NCI-H1417 (cell line): ENCODE measurements at regions not wholly inside any gene's neighbourhood (a gene's known extent, or its start where the extent isn't known, plus 50 kb on each side); places are given as distances from the start of the nearest gene placed in this dataset.
"Not testable (repeated sequence)": the region's sequence is repeated elsewhere in the genome, so short reads cannot be mapped to it uniquely, and the experiment has no call there.

Source experiments
- DNase-seq, 3 experiments: peaks; one replicate each; lab custom pipeline; 2025; lab: John Stamatoyannopoulos, UW

GRCh38 chr9:100714372-100715099, 136.7 kb downstream of the CAVIN4 start:
- DNase-seq, result peak; percentile 49 to 88 (median 51)

DNA sequence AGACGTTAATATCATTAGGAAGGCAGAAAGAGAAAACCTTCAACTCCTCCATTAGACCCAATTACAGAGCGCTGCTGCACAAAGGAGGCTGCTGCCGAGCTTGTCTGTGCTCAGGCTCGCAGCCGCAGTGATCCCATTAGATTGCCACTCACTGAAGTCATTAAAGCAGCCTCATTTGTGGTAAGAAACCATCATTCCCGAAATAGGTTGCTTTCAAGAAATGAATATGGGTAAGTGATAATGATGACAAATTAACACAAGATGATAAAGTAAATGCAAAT, 137.2 kb downstream of the CAVIN4 start:
- no peak for DNase-seq

DNA sequence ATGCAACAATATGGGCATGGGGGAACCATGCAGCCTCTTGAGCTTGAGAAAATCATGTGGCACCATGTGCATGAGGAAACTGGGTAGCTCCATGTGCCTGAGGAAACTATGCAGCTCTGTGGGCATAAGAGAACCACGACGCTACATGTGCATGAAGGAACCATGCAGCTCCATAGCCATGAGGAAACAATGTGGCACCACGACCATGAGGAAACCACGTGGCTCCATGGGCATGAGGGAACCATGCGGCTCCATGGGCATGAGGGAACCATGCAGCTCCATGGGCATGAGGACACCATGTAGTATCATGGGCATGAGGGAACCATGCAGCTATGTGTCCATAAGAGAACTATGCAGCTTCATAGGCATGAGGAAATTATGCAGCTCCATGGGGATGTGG, 140.8 kb downstream of the CAVIN4 start:
- DNase-seq, result no peak

DNA sequence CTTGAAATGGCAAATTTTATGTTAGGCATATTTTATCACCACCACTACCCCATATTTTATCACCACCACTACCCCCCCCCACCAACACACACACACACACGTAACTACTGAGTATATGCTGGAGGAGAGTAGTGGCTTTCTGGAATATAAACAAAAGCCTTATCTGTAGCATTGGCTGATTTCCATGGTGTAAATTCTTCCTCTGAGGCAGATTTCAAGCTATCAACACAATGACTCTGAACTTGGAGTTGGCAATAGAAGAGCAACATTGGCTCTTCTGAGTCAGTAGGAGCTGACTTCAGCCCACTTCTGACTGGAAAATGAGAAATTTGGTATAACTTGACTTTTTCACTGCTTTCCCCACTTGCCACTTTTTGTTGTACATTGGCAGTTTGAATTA, 143.0 kb downstream of the CAVIN4 start:
- no peak for DNase-seq

- peak in 2 of 3 experiments; percentile 61 to 91 for DNase-seq
These were observed 147.0 kb downstream of the CAVIN4 start for GRCh38 chr9:100724886-100725285.

- DNase-seq, result peak in 1 of 3 experiments; percentile 68
These were observed 147.5 kb downstream of the CAVIN4 start for GRCh38 chr9:100725371-100725770.

DNA sequence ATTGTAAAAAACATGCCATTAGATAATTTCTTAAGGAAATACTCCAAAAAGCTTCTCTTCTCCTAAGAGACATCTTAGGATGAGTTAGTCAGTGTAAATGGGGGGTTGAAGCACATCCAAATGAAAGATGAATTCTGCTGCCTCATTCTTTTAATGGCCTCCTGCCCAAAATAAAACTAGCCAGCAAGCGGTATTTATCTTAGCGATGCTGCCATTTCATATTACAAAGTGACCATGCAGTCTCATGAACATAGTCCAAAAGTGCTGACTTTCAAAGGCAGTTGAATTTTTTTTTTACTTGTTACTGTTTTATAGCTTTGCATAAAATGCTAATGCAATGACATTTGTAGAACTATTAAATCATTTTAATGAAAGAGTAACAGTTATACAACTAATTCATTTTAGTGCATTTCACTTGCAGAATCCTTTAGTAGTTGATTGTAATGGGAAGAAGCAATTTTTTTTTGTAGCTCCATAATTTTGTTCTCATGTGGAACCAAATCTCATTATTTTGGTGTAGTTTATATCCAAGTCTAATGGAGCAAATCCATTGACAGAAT, 151.5 kb downstream of the CAVIN4 start:
- DNase-seq, result no peak

- DNase-seq, result no peak
These were observed 152.2 kb downstream of the CAVIN4 start for GRCh38 chr9:100730086-100730485.

DNA sequence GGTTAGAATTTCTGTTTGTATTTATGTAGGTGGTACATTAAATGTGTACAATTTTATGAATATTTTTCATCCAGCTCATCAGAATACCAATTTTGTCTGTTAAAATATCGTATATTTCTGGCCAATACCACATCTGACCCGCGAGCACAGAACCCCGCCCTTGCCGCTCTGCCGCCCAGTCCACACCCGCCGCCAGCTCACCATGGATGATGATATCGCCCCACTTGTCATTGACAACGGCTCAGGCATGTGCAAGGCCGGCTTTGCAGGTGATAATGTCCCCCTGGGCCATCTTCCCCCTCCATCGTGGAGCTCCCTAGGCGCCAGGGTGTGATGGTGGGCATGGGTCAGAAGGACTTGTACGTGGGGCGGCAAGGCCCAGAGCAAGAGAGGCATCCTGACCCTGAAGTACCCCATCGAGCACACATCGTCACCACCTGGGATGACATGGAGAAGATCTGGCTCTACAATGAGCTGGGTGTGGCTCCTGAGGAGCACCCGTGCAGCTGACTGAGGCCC, 153.2 kb downstream of the CAVIN4 start:
- no peak for DNase-seq

DNA sequence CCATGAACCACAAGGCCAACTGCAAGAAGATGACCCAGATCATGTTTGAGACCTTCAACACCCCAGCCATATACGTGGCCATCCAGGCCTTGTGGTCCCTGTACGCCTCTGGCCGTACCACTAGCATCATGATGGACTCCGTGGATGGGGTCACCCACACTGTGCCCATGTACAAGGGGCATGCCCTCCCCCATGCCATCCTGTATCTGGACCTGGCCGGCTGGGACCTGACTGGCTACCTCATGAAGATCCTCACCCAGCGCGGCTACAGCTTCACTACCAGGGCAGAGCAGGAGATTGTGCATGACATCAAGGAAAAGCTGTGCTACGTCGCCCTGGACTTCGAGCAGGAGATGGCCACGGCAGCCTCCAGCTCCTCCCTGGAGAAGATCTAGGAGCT, 153.7 kb downstream of the CAVIN4 start:
- no peak for DNase-seq

DNA sequence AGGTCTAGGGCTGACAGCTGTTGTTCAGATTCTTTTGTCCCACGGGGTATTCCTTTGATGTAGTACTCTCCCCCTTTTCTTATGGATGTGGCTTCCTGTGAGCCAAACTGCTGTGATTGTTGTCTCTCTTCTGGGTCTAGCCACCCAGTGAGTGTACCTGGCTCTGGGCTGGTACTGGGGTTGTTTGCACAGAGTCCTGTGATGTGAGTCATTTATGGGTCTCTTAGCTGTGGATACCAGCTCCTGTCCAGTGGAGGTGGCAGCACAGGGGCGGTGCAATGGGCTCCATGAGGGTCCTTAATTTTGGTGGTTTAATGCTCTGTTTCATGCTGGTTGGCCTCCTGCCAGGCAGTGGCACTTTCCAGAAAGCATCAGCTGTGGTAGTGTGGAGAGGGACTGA, 161.3 kb downstream of the CAVIN4 start:
- DNase-seq, result no peak

GRCh38 chr9:100739666-100740065, 161.8 kb downstream of the CAVIN4 start:
- no peak for DNase-seq

- not testable (repeated sequence) for DNase-seq
These were observed 171.1 kb downstream of the CAVIN4 start for GRCh38 chr9:100748930-100749329.

DNA sequence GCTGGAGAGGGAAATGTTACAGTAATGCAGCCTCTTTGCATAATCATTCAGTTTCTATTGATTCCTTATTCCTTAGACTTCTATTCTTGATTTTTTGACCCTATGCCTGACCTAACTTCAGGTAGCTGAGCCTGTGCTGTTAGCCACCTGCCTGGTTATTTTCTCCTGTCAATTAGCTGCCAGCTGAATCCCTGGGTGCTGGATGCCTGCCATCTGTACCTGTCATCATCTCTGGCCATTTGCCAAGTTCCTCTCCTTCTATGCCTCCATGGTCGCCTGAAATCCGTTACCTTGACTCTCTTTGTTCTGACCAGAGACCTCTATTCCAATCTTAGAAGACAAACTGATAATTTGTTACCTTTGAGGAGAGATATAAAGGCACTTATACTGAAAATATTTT, 178.3 kb downstream of the CAVIN4 start:
- peak; percentile 20 to 96 (median 87) for DNase-seq

DNA sequence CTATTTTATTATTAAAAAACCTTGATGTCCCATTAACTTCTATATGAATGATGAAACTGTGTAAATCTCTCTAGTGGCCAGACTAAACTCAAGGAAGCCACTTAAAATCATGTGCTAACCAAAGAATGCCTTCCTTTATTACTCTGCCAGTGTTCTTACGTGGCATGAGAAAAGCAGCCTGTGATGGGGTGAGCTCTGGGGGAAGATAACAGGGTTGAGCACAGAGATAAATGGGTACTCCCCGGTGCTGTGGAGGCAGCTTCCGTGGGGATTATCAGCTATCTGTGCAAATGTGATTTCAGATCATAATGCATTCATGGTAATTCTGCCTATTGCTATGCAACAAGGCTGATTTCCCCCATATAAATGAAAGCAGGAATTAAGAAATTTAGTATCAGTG, 181.3 kb downstream of the CAVIN4 start:
- DNase-seq, result no peak

- DNase-seq, result peak in 1 of 3 experiments; percentile 39
These were observed 183.5 kb downstream of the CAVIN4 start for GRCh38 chr9:100761276-100761802.

- no peak for DNase-seq
These were observed 196.4 kb downstream of the CAVIN4 start for GRCh38 chr9:100774326-100774725.

DNA sequence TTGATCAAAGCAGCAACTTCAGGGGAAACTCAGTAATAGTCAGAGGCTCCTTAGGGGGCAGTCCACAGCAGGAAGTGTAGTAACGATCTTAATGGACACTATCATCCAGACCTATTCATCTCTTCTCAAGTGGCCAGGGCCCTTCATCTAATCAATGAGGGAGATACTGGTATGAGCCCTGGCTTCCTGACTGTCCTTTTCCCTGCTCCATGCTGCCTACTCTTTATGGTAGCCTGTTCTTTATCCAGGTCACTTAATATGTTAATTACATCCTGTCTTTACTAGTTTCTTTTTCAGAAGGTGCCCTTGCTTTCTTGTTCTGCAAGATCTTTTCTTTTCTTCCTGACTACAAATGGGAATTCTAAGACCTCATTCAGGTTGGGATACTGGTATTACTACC, 197.1 kb downstream of the CAVIN4 start:
- DNase-seq, result peak in 1 of 3 experiments; percentile 26

- no peak for DNase-seq
These were observed 198.0 kb downstream of the CAVIN4 start for GRCh38 chr9:100775912-100776311.

DNA sequence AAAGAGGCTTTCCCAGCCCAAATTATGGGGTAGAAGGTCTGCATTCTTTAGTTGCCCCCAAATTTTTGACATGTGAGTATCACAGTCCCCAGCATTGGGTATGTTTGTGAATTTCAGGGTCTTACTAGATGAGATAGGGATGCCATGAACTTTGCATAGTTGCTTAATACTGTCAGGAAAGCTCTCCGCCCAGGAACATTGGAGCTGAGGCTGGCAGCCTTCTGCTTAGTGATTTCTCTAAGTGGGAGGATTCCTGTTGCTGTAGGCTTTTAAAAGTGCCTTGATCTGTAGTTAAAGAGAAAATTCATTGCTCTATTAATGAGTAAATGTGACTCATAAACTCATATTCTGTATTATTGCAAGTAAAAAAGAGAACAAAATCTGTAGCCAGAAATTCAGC, 206.9 kb downstream of the CAVIN4 start:
- DNase-seq, result no peak

GRCh38 chr9:100785946-100786345, 208.1 kb downstream of the CAVIN4 start:
- no peak for DNase-seq

- no peak for DNase-seq
These were observed 216.9 kb downstream of the CAVIN4 start for GRCh38 chr9:100794738-100795269.

DNA sequence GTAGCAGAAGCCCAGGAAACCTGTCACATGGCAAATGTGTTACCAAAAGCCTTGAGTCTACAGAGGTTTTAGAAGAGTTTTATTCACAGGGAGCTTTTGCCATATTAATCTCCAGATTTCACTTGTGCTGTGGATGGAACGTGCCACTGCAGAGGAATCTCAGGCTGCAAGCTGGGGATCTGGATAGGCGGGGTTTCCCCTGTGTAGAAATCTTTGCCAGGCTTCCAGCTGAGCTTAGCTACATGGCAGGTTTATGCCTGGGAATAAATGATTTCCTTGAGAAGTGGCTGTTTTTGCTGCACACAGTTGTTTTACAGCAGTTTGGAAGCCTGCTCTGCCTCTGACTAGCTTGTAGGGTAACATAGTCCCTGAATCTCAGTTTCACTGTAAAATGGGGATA, 224.6 kb upstream of the PLPPR1 start:
- DNase-seq, result no peak
